ENCODE measurements at regions not wholly inside any gene's neighbourhood (a gene's known extent, or its start where the extent isn't known, plus 50 kb on each side); places are given as distances from the start of the nearest gene placed in this dataset.

- TF ChIP-seq SIN3A (IDR thresholded peaks at IDR 0.05; ENCODE audit: borderline replicate concordance, insufficient read depth, low read length) (no peak), TAF1 (IDR thresholded peaks at IDR 0.05; ENCODE audit: borderline replicate concordance, insufficient read depth, low read length) (no peak), POLR2AphosphoS5 (IDR thresholded peaks at IDR 0.05; ENCODE audit: low read depth, low read length) (no peak), FOXP2 (optimal IDR thresholded peaks at IDR 0.05; ENCODE audit: borderline replicate concordance, extremely low read depth, extremely low read length, insufficient read depth) (no peak), REST (IDR thresholded peaks at IDR 0.05; ENCODE audit: insufficient read depth in 1 of 2, low read depth in 2 of 2, low read length in 2 of 2) (no peak)
Observed at GRCh38 chr3:194777729-194778128, 92.0 kb downstream of the FAM43A start.

- TF ChIP-seq POLR2AphosphoS5 (IDR thresholded peaks at IDR 0.05; ENCODE audit: low read depth, low read length) = no peak
- no peak for TF ChIP-seq REST (IDR thresholded peaks at IDR 0.05; ENCODE audit: insufficient read depth in 1 of 2, low read depth in 2 of 2, low read length in 2 of 2)
- TF ChIP-seq TAF1 (IDR thresholded peaks at IDR 0.05; ENCODE audit: borderline replicate concordance, insufficient read depth, low read length) = no peak
- TF ChIP-seq SIN3A (IDR thresholded peaks at IDR 0.05; ENCODE audit: borderline replicate concordance, insufficient read depth, low read length) = no peak
- no peak for TF ChIP-seq FOXP2 (optimal IDR thresholded peaks at IDR 0.05; ENCODE audit: borderline replicate concordance, extremely low read depth, extremely low read length, insufficient read depth)
Observed at GRCh38 chr3:194779729-194780224, 94.1 kb downstream of the FAM43A start.

- TF ChIP-seq REST (IDR thresholded peaks at IDR 0.05; ENCODE audit: insufficient read depth in 1 of 2, low read depth in 2 of 2, low read length in 2 of 2) (no peak), SIN3A (IDR thresholded peaks at IDR 0.05; ENCODE audit: borderline replicate concordance, insufficient read depth, low read length) (no peak), TAF1 (IDR thresholded peaks at IDR 0.05; ENCODE audit: borderline replicate concordance, insufficient read depth, low read length) (no peak), POLR2AphosphoS5 (IDR thresholded peaks at IDR 0.05; ENCODE audit: low read depth, low read length) (no peak), FOXP2 (optimal IDR thresholded peaks at IDR 0.05; ENCODE audit: borderline replicate concordance, extremely low read depth, extremely low read length, insufficient read depth) (no peak)
Observed at GRCh38 chr3:194780706-194781105, 95.0 kb downstream of the FAM43A start.

- no peak for TF ChIP-seq FOXP2 (optimal IDR thresholded peaks at IDR 0.05; ENCODE audit: borderline replicate concordance, extremely low read depth, extremely low read length, insufficient read depth)
- TF ChIP-seq REST (IDR thresholded peaks at IDR 0.05; ENCODE audit: insufficient read depth in 1 of 2, low read depth in 2 of 2, low read length in 2 of 2) = no peak
- no peak for TF ChIP-seq TAF1 (IDR thresholded peaks at IDR 0.05; ENCODE audit: borderline replicate concordance, insufficient read depth, low read length)
- no peak for TF ChIP-seq POLR2AphosphoS5 (IDR thresholded peaks at IDR 0.05; ENCODE audit: low read depth, low read length)
- TF ChIP-seq SIN3A (IDR thresholded peaks at IDR 0.05; ENCODE audit: borderline replicate concordance, insufficient read depth, low read length) = no peak
Observed at GRCh38 chr3:194781617-194782016, 95.9 kb downstream of the FAM43A start.

All from PFSK-1 (cell line).